GF-D8 (cell line): ENCODE measurements at regions not wholly inside any gene's neighbourhood (a gene's known extent, or its start where the extent isn't known, plus 50 kb on each side); places are given as distances from the start of the nearest gene placed in this dataset.
"Not testable (repeated sequence)": the region's sequence is repeated elsewhere in the genome, so short reads cannot be mapped to it uniquely, and the experiment has no call there.

Experiments
- DNase-seq: peaks from one replicate; lab custom pipeline; 2025; lab: John Stamatoyannopoulos, UW

GRCh38 chr13:30520571-30520970 lies 54.8 kb upstream of the HMGB1 start:
- DNase-seq: no peak

- no peak for DNase-seq
Measured at GRCh38 chr13:30523211-30523610, 57.5 kb upstream of the HMGB1 start.

- DNase-seq: not testable (repeated sequence)
Measured at GRCh38 chr13:30523817-30524216, 58.1 kb upstream of the HMGB1 start.

GRCh38 chr13:30525212-30525611 lies 59.5 kb upstream of the HMGB1 start:
- not testable (repeated sequence) for DNase-seq

- no peak for DNase-seq
Measured at GRCh38 chr13:30526612-30527495, 61.1 kb upstream of the HMGB1 start.

GRCh38 chr13:30529085-30529834 lies 63.5 kb upstream of the HMGB1 start:
- no peak for DNase-seq

- DNase-seq: no peak
Measured at GRCh38 chr13:30535046-30535445, 69.3 kb upstream of the HMGB1 start.

- no peak for DNase-seq
Measured at GRCh38 chr13:30545320-30545719, 72.4 kb upstream of the USPL1 start.

GRCh38 chr13:30548046-30548445 lies 69.7 kb upstream of the USPL1 start:
- not testable (repeated sequence) for DNase-seq

GRCh38 chr13:30551189-30551588 lies 66.5 kb upstream of the USPL1 start:
- DNase-seq: peak; percentile 41

- DNase-seq: no peak
Measured at GRCh38 chr13:30552567-30552966, 65.2 kb upstream of the USPL1 start.

- no peak for DNase-seq
Measured at GRCh38 chr13:30559274-30559673, 58.4 kb upstream of the USPL1 start.

GRCh38 chr13:30560212-30560611 lies 57.5 kb upstream of the USPL1 start:
- no peak for DNase-seq

- DNase-seq: no peak
Measured at GRCh38 chr13:30561511-30561910, 56.2 kb upstream of the USPL1 start.

GRCh38 chr13:30564489-30564888 lies 53.2 kb upstream of the USPL1 start:
- no peak for DNase-seq

GRCh38 chr13:30565658-30566057 lies 52.1 kb upstream of the USPL1 start:
- DNase-seq: peak; percentile 15

- no peak for DNase-seq
Measured at GRCh38 chr13:30567072-30567471, 50.6 kb upstream of the USPL1 start.
